GM21737 (cell line): ENCODE measurements at regions not wholly inside any gene's neighbourhood (a gene's known extent, or its start where the extent isn't known, plus 50 kb on each side); places are given as distances from the start of the nearest gene placed in this dataset.

Source experiments
- ATAC-seq: cut with Tn5 transposase; IDR thresholded peaks from one replicate; pipeline ENCODE4 v1.9.1; 2021; ENCODE audit warnings: mild to moderate bottlenecking, moderate library complexity; ENCODE audit not compliant: unreplicated experiment

- ATAC-seq = no peak
Observed at GRCh38 chr5:171647043-171647903, 138.3 kb upstream of the SMIM23 start.

GRCh38 chr5:171647904-171648260 lies 137.7 kb upstream of the SMIM23 start:
- no peak for ATAC-seq

GRCh38 chr5:171648279-171649074 lies 137.1 kb upstream of the SMIM23 start:
- no peak for ATAC-seq

GRCh38 chr5:171649075-171649401 lies 136.6 kb upstream of the SMIM23 start:
- ATAC-seq = no peak

- ATAC-seq = no peak
Observed at GRCh38 chr5:171650597-171650996, 135.0 kb upstream of the SMIM23 start.

- ATAC-seq = no peak
Observed at GRCh38 chr5:171651102-171651501, 134.5 kb upstream of the SMIM23 start.

GRCh38 chr5:171654881-171655280 lies 130.7 kb upstream of the SMIM23 start:
- ATAC-seq = no peak

GRCh38 chr5:171657473-171657872 lies 128.1 kb upstream of the SMIM23 start:
- ATAC-seq = no peak

- ATAC-seq = no peak
Observed at GRCh38 chr5:171659896-171660295, 125.7 kb upstream of the SMIM23 start.

- no peak for ATAC-seq
Observed at GRCh38 chr5:171660434-171660833, 125.2 kb upstream of the SMIM23 start.

- ATAC-seq = no peak
Observed at GRCh38 chr5:171661143-171661542, 124.5 kb upstream of the SMIM23 start.

GRCh38 chr5:171663311-171664085 lies 122.1 kb upstream of the SMIM23 start:
- no peak for ATAC-seq

GRCh38 chr5:171664489-171664888 lies 121.1 kb upstream of the SMIM23 start:
- ATAC-seq = no peak

GRCh38 chr5:171666815-171667214 lies 118.8 kb upstream of the SMIM23 start:
- no peak for ATAC-seq

- ATAC-seq = no peak
Observed at GRCh38 chr5:171667341-171668096, 118.1 kb upstream of the SMIM23 start.

GRCh38 chr5:171668097-171668412 lies 117.6 kb upstream of the SMIM23 start:
- ATAC-seq = no peak

GRCh38 chr5:171669571-171669970 lies 116.0 kb upstream of the SMIM23 start:
- no peak for ATAC-seq

GRCh38 chr5:171672556-171672955 lies 113.1 kb upstream of the SMIM23 start:
- ATAC-seq = no peak

- no peak for ATAC-seq
Observed at GRCh38 chr5:171673328-171673727, 112.3 kb upstream of the SMIM23 start.

GRCh38 chr5:171673840-171674239 lies 111.8 kb upstream of the SMIM23 start:
- no peak for ATAC-seq

GRCh38 chr5:171675511-171675910 lies 110.1 kb upstream of the SMIM23 start:
- no peak for ATAC-seq
